H1 (cell line): ENCODE measurements at regions not wholly inside any gene's neighbourhood (a gene's known extent, or its start where the extent isn't known, plus 50 kb on each side); places are given as distances from the start of the nearest gene placed in this dataset.
A peak's percentile ranks its signal among the peaks of the same experiment; 100 is the strongest.

Experiments used
- CTCF ChIA-PET: fragments of 300-600 bp; sonication (Branson Sonifier 250); formaldehyde crosslinking; loops from one replicate; lab custom pipeline; 2021; ENCODE audit not compliant: partially characterized antibody; lab: Charles Lee
- POLR2A ChIA-PET: fragments of 300-600 bp; sonication (Branson Sonifier 250); formaldehyde crosslinking; loops from one replicate; lab custom pipeline; 2021; ENCODE audit warnings: inconsistent platforms; ENCODE audit not compliant: partially characterized antibody; lab: Charles Lee
- DNase-seq, 2 experiments: peaks; one replicate each; pipeline versions ENCODE4 v3.0.0 to v3.0.0-alpha.2; 2010 to 2022; ENCODE audit warnings: low spot score in 2 of 2, low read depth in 1 of 2, mixed read lengths in 1 of 2
- FAIRE-seq: peaks from 2 replicates; lab custom pipeline; 2011; peaks lifted over from hg19 to GRCh38; lab: Jason Lieb, UNC
- H2AFZ ChIP-seq: 2 replicates; pipeline ENCODE4 v1.8.1; 2012; ENCODE audit warnings: low read length, inconsistent platforms
- H2AK5ac ChIP-seq: 2 replicates; pipeline ENCODE4 v1.6.1; 2013; ENCODE audit warnings: low read depth, low read length
- H2BK120ac ChIP-seq: replicated peaks from 2 replicates; pipeline ENCODE3; 2013; ENCODE audit warnings: low read depth, low read length, inconsistent platforms
- H2BK12ac ChIP-seq: 2 replicates; pipeline ENCODE4 v1.6.1; 2013; ENCODE audit warnings: low read depth, low read length
- H2BK15ac ChIP-seq: 2 replicates; pipeline ENCODE4 v1.6.1; 2013; ENCODE audit warnings: low read length
- H2BK20ac ChIP-seq: 2 replicates; pipeline ENCODE4 v1.6.1; 2013; ENCODE audit warnings: low read length
- H2BK5ac ChIP-seq: 2 replicates; pipeline ENCODE4 v1.6.1; 2013; ENCODE audit warnings: low read depth, low read length
- H3K14ac ChIP-seq: 2 replicates; pipeline ENCODE4 v1.6.1; 2013; ENCODE audit warnings: inconsistent platforms; ENCODE audit not compliant: insufficient read length
- H3K18ac ChIP-seq: 2 replicates; pipeline ENCODE4 v1.6.1; 2013; ENCODE audit warnings: low read length; ENCODE audit errors: extremely low read depth
- H3K23ac ChIP-seq: 2 replicates; pipeline ENCODE4 v1.6.1; 2013; ENCODE audit warnings: inconsistent platforms; ENCODE audit not compliant: insufficient read length
- H3K23me2 ChIP-seq: 2 replicates; pipeline ENCODE4 v1.6.1; 2013; ENCODE audit warnings: low read depth, low read length
- H3K27ac ChIP-seq: 2 replicates; pipeline ENCODE4 v1.6.1; 2011; ENCODE audit warnings: low read depth, low read length, inconsistent platforms
- H3K27me3 ChIP-seq, 4 experiments: replicated peaks in 1 of 4; 1 replicate in 1 of 4; 2 replicates in 3 of 4; pipeline versions ENCODE4 v1.6.1 to v1.8.1; 2011 to 2013; ENCODE audit warnings: low read length in 3 of 4, mild to moderate bottlenecking in 3 of 4, inconsistent platforms in 2 of 4, mixed read lengths in 2 of 4, moderate library complexity in 1 of 4; ENCODE audit not compliant: control insufficient read depth in 3 of 4, insufficient read depth in 3 of 4; ENCODE audit errors: extremely low read depth in 1 of 4
- H3K36me3 ChIP-seq, 4 experiments: 2 replicates each; pipeline versions ENCODE4 v1.6.1 to v1.8.1; 2011 to 2013; ENCODE audit warnings: mild to moderate bottlenecking in 4 of 4, low read length in 3 of 4, moderate library complexity in 2 of 4, control low read depth in 1 of 4, inconsistent platforms in 1 of 4; ENCODE audit not compliant: insufficient read depth in 4 of 4, control insufficient read depth in 2 of 4
- H3K4ac ChIP-seq: replicated peaks from 2 replicates; pipeline ENCODE3; 2013; ENCODE audit warnings: low read length, low read depth, mixed read lengths, inconsistent platforms; ENCODE audit not compliant: insufficient read length
- H3K4me1 ChIP-seq, 4 experiments: replicated peaks in 1 of 4; 1 replicate in 1 of 4; 2 replicates in 3 of 4; pipeline versions ENCODE4 v1.6.1 to v1.8.1; 2011 to 2013; ENCODE audit warnings: low read length in 3 of 4, inconsistent platforms in 2 of 4, mixed read lengths in 1 of 4; ENCODE audit not compliant: insufficient read depth in 4 of 4, control insufficient read depth in 3 of 4
- H3K4me2 ChIP-seq, 2 experiments: 2 replicates each; pipeline versions ENCODE4 v1.6.1 to v1.8.1; 2011 to 2013; ENCODE audit warnings: low read depth in 2 of 2, low read length in 2 of 2, control low read depth in 1 of 2, inconsistent platforms in 1 of 2, mild to moderate bottlenecking in 1 of 2; ENCODE audit not compliant: insufficient read depth in 1 of 2
- H3K4me3 ChIP-seq, 4 experiments: fragments of 200-600, 300-600 bp in 1 of 4; sonication (generic), shearing (Covaris generic), sonication (Bioruptor Twin) in 1 of 4; 2 replicates each; pipeline versions ENCODE4 v1.5.1 to v1.8.1; 2011 to 2016; ENCODE audit warnings: low read length in 4 of 4, low read depth in 3 of 4, control low read depth in 2 of 4, inconsistent platforms in 2 of 4, mild to moderate bottlenecking in 2 of 4, mixed read lengths in 1 of 4, moderate library complexity in 1 of 4; ENCODE audit not compliant: insufficient read depth in 2 of 4; ENCODE audit errors: extremely low read depth in 1 of 4
- H3K56ac ChIP-seq: replicated peaks from 2 replicates; pipeline ENCODE3; 2013; ENCODE audit warnings: low read depth, mild to moderate bottlenecking, mixed read lengths, low read length, inconsistent platforms; ENCODE audit not compliant: insufficient read length
- H3K79me1 ChIP-seq: 2 replicates; pipeline ENCODE4 v1.6.1; 2013; ENCODE audit warnings: low read depth, low read length, control low read depth
- H3K79me2 ChIP-seq, 2 experiments: 2 replicates each; pipeline versions ENCODE4 v1.6.1 to v1.8.1; 2012 to 2013; ENCODE audit warnings: low read length in 2 of 2, mild to moderate bottlenecking in 2 of 2, inconsistent platforms in 1 of 2; ENCODE audit not compliant: insufficient read depth in 2 of 2, control insufficient read depth in 1 of 2
- H3K9ac ChIP-seq, 4 experiments: replicated peaks in 1 of 4; 1 replicate in 1 of 4; 2 replicates in 3 of 4; pipeline versions ENCODE4 v1.6.1 to v1.8.1; 2011 to 2013; ENCODE audit warnings: low read depth in 3 of 4, low read length in 3 of 4, control low read depth in 2 of 4, mild to moderate bottlenecking in 2 of 4, moderate library complexity in 2 of 4, inconsistent platforms in 1 of 4; ENCODE audit errors: extremely low read depth in 1 of 4
- H3K9me3 ChIP-seq, 2 experiments: 2 replicates each; pipeline versions ENCODE4 v1.6.1 to v1.8.1; 2012 to 2013; ENCODE audit warnings: mild to moderate bottlenecking in 2 of 2, moderate library complexity in 2 of 2, control low read depth in 1 of 2, inconsistent platforms in 1 of 2, low read depth in 1 of 2, low read length in 1 of 2, mixed read lengths in 1 of 2; ENCODE audit not compliant: insufficient read depth in 2 of 2
- H4K20me1 ChIP-seq, 2 experiments: replicated peaks in 1 of 2; 2 replicates each; pipeline versions ENCODE3 to v1.8.1; 2011 to 2013; ENCODE audit warnings: inconsistent platforms in 2 of 2, low read length in 2 of 2, mild to moderate bottlenecking in 1 of 2; ENCODE audit not compliant: insufficient read depth in 2 of 2, control insufficient read depth in 1 of 2
- H4K5ac ChIP-seq: 2 replicates; pipeline ENCODE4 v1.6.1; 2013; ENCODE audit warnings: low read length, low read depth, mixed read lengths, inconsistent platforms; ENCODE audit not compliant: insufficient read length
- H4K8ac ChIP-seq: 2 replicates; pipeline ENCODE4 v1.8.0; 2013; ENCODE audit warnings: mild to moderate bottlenecking, moderate library complexity, low read length, inconsistent platforms; ENCODE audit not compliant: insufficient read depth; ENCODE audit errors: extremely low read depth
- H4K91ac ChIP-seq: replicated peaks from 2 replicates; pipeline ENCODE3; 2013; ENCODE audit warnings: low read length, mixed read lengths, inconsistent platforms; ENCODE audit not compliant: insufficient read length
- KDM5A ChIP-seq: fragments of 200-600 bp; IDR thresholded peaks from 2 replicates; pipeline ENCODE4 v1.7.1; 2012; ENCODE audit warnings: mild to moderate bottlenecking, low read length, inconsistent platforms, mixed read lengths
- NANOG ChIP-seq: IDR thresholded peaks from 2 replicates; pipeline ENCODE4 v1.6.1; 2011; ENCODE audit warnings: low read length, low read depth, mild to moderate bottlenecking, inconsistent platforms; ENCODE audit not compliant: insufficient read depth, poor library complexity, severe bottlenecking
- WGBS, 2 experiments: shearing (Covaris generic) in 1 of 2; methylation state at CpG; one replicate each; pipeline versions ENCODE4 v1.1.6 to v1.1.7; 2013 to 2015; ENCODE audit warnings: low lambda C conversion rate in 2 of 2, mixed read lengths in 2 of 2, inconsistent platforms in 1 of 2, low coverage in 1 of 2, missing lambda C conversion rate in 1 of 2; ENCODE audit not compliant: insufficient replicate concordance in 2 of 2, insufficient coverage in 1 of 2, insufficient read length in 1 of 2; ENCODE audit errors: extremely low coverage in 1 of 2, missing lambda C conversion rate in 1 of 2; 5-methylcytosine and 5-hydroxymethylcytosine counted together

GRCh38 chr20:56843386-56843785, 214.3 kb downstream of the TFAP2C start:
- Histone ChIP-seq H3K9me3 (no peaks in the 10 kb centered on the region), H4K91ac (peak overlapping the region; percentile 31), H3K4me1 (peaks cover 0 to 5% (median 0%) of the 10 kb centered on the region in 4 experiments; a peak in 3 of 7 replicates), H3K9ac (no peak overlapping the region), H3K4me2 (no peak overlapping the region), H3K23me2 (peaks cover 5% of the 10 kb centered on the region; the same call in 1 of the 2 replicates), H4K5ac (peak overlapping the region; percentile 10), H3K23ac (no peak overlapping the region), H3K14ac (no peak overlapping the region), H4K20me1 (no peaks in the 10 kb centered on the region), H2AFZ (no peak overlapping the region), H3K27me3 (no peaks in the 10 kb centered on the region; a peak in 4 of 7 replicates), H3K4ac (no peak overlapping the region), H3K4me3 (no peak overlapping the region), H2BK20ac (peak overlapping the region; percentile 82; the same call in 1 of the 2 replicates), H2BK12ac (peak overlapping the region; percentile 95; the same call in 1 of the 2 replicates), H3K56ac (no peak overlapping the region), H2BK5ac (peak overlapping the region; percentile 30; the same call in 1 of the 2 replicates), H3K18ac (no peak overlapping the region; the same call in 1 of the 2 replicates), H2BK15ac (0 out of 2 replicates have a peak overlapping the region, but pooled peaks have one; percentile 32), H3K36me3 (no peaks in the 10 kb centered on the region), H4K8ac (no peak overlapping the region; the same call in 1 of the 2 replicates), H2BK120ac (no peak overlapping the region), H2AK5ac (peak overlapping the region; percentile 54; the same call in 1 of the 2 replicates), H3K79me2 (no peaks in the 10 kb centered on the region), H3K79me1 (no peaks in the 10 kb centered on the region), H3K27ac (no peak overlapping the region)
- POLR2A ChIA-PET: interaction anchor here (1.2 kb wide), 1 partner anchor 38 kb away, joined by 3 read pairs; no protein-coding TSS in a partner anchor
- WGBS, 2 experiments: 89% methylated on average over 6 of the region's 7 CpGs; no CpG with 5 or more reads in 1 of the 2 experiments
- DNase-seq: no peak
- FAIRE-seq: no peak
- CTCF ChIA-PET: interaction anchor here (0.6 to 4.2 kb wide), 40 partner anchors 10 to 331 kb away, joined by 3 to 27 read pairs (median 4); partner anchors contain the start of gene TFAP2C
- TF ChIP-seq NANOG (no peak), KDM5A (no peak)
